HG02763 (cell line): ENCODE measurements at regions not wholly inside any gene's neighbourhood (a gene's known extent, or its start where the extent isn't known, plus 50 kb on each side); places are given as distances from the start of the nearest gene placed in this dataset.

Experiments
- ATAC-seq: cut with Tn5 transposase; IDR thresholded peaks from one replicate; pipeline ENCODE4 v1.9.1; 2021; ENCODE audit warnings: mild to moderate bottlenecking, moderate library complexity; ENCODE audit not compliant: unreplicated experiment

- no peak for ATAC-seq
Observed at GRCh38 chr2:60400462-60401246, 152.8 kb downstream of the BCL11A start.

DNA sequence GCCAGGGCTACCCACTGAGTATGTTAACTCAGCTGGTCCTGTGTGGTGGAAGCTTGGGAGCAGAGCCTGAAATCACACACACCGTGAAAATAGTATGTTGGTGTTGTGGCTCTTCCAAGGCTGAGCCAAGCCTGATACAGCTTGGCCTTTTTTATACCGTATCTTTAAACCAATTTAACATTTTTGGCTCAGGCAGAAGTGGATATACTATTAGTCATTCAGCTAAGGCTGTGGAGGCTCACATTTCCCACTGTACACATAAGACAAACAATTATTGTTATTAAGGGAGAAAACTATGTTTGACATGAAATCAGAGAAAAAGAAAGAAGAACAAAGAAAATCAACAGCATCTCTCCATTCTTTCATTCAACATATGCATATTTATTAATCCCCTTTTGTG, 159.0 kb downstream of the BCL11A start:
- ATAC-seq, result no peak

- no peak for ATAC-seq
Observed at GRCh38 chr2:60391649-60392375, 161.6 kb downstream of the BCL11A start.

- ATAC-seq, result no peak
Observed at GRCh38 chr2:60391230-60391629, 162.2 kb downstream of the BCL11A start.

- no peak for ATAC-seq
Observed at GRCh38 chr2:60386436-60386835, 167.0 kb downstream of the BCL11A start.

- no peak for ATAC-seq
Observed at GRCh38 chr2:60385648-60386047, 167.8 kb downstream of the BCL11A start.

GRCh38 chr2:60383401-60384143, 169.9 kb downstream of the BCL11A start:
- ATAC-seq, result no peak

GRCh38 chr2:60380411-60380810, 173.0 kb downstream of the BCL11A start:
- no peak for ATAC-seq

GRCh38 chr2:60379684-60380083, 173.8 kb downstream of the BCL11A start:
- ATAC-seq, result no peak

DNA sequence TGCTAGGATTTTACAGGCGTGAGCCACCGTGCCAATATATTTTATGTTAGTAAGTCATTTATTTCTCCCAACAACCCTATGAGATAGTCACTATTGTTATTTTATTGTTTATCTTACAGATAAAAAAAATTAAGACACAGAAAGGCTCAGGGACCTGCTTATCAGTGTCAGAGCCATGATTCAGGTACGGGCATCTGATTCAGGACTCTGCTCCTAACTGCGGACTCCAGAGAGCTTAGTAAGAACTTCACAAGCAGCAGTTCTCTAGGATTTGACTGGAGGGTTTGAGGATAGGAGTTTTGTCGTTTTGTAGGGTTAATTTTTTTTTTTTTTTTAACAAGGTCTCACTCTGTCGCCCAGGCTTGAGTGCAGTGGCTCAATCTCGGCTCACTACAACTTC, 174.2 kb downstream of the BCL11A start:
- no peak for ATAC-seq

DNA sequence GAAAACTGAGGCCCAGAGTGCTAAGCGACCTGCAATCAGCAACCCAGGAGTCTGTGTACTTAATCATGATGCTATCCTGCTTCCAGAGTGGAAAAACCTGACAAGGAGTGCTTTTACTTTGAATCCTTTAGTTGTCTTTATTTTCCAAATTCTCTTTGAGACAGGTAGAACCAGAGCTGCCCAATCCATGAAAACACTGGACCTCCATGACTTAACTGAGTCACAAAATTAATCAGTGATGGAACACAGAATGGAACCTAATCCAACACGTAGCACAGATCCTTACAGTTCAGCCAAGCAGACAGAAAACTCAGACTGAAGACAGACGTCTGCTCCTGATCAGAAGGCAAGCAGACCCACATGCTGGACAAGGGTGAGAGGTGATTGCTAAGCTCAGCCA, 175.6 kb downstream of the BCL11A start:
- no peak for ATAC-seq

GRCh38 chr2:60376252-60376651, 177.2 kb downstream of the BCL11A start:
- ATAC-seq, result no peak

DNA sequence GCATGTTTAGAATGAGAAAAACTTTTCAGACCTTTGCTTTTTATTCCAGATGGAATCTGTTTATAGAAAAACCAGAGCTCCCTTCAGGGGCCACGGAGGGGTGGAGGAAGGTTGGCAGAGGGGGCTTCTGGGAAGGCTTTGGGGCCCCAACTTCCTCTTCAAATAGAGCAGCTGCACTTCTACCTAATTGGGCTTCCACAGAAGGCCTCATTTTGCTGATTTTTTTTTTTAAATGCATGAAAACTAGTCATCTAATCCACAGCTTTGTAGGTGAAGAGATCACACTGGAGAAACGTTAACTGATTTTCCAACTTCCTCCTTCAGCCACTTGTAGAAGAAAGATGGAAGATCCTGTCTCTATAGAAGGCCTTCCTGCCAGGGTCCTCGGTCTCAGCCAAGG, 181.8 kb downstream of the BCL11A start:
- ATAC-seq, result no peak

DNA sequence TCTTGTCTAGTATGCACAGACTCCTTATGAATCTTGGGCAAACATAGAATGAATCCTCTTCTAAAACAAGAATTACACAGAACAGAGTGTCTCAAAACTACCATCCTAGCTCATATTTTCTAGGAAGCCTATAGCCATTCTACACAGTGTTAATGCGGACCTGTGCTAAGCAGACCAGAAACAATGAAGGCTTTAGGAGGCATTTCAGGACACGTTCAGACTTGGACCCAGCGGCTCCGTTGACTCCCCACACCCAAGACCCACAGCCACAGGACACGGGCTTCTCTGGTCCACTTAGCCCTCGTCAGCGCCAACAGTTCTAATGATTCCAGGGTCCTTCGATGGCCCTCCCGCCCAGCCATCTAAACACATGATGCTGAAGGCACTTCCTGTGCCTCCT, 182.2 kb downstream of the BCL11A start:
- no peak for ATAC-seq

DNA sequence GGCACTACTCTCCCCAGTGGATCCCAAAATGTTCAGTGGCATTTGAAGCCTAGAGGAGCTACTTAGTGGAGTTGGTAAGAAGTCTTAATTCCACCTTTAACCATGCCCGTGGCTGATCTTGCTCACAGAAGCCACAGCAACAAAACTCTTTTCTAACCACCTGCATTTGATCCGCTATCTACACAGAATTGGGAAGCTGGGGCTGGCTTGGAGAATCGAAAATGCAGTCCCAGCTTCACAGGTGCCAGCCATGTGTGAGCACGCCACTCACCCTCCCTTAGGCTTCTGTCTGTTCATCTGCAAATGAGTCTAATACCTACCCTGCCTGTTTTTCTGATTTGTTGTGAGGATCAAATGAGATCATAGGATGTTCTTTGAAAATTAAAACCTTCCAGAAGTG, 182.6 kb downstream of the BCL11A start:
- ATAC-seq, result no peak

- ATAC-seq, result no peak
Observed at GRCh38 chr2:60368456-60368855, 185.0 kb downstream of the BCL11A start.

DNA sequence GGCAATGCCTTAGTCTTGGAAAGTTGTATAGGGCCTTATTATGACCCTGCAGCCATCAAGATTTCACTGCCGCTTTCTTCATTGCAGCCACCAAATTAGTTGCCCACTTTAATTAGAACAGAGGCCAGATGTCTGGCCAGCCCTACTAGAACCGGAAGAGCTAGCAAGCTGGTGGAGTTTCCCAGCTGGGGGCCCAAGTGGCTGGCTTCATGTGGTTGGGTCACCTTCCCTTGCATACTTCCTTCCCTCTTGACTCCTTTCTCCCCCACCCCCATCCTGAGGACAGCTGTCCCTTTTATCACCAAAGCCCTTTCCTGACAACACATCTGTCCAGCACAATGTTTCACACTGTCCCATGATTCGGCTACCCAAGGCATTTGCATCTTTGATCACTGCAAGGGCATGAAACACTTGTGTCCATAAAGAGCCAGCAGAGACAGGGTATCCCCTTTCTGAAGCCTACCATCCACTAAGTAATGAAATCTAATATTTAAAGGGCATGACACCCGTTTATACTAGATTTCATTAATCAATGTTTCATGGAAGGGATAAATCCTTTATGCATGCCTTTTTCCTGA, 187.2 kb downstream of the BCL11A start:
- peak; percentile 47 for ATAC-seq

DNA sequence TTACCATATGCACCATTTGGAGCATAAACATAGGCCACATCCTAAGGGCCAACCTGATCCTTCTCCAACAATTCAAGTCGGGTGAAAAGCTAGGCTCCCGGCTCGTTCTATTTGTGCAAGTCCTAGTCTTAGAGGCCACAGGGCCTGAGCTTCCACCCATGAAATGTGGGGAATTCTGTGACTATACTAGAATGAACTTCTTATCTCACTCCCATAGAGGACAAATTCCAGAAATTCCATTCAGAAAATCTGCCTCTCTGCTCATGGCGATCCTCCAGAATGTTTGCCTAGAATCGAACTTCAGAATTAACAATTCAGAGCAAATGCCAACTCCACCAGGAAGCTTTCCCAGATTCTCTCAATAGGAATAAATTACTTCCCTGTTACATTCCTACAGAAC, 187.9 kb downstream of the BCL11A start:
- no peak for ATAC-seq

GRCh38 chr2:60364491-60364890, 189.0 kb downstream of the BCL11A start:
- ATAC-seq, result no peak

GRCh38 chr2:60361498-60361897, 192.0 kb downstream of the BCL11A start:
- ATAC-seq, result no peak

- ATAC-seq, result no peak
Observed at GRCh38 chr2:60359569-60359968, 193.9 kb downstream of the BCL11A start.
